GM12892 (cell line): ENCODE measurements at regions not wholly inside any gene's neighbourhood (a gene's known extent, or its start where the extent isn't known, plus 50 kb on each side); places are given as distances from the start of the nearest gene placed in this dataset.

Experiments
- POLR2A ChIP-seq: IDR thresholded peaks from 2 replicates; pipeline ENCODE4 v1.6.1; 2011; ENCODE audit warnings: low read depth, low read length, control low read depth
- POLR2AphosphoS5 ChIP-seq: IDR thresholded peaks from 2 replicates; pipeline ENCODE4 v1.6.1; 2011; ENCODE audit warnings: low read depth, low read length, control low read depth
- TAF1 ChIP-seq: IDR thresholded peaks from 2 replicates; pipeline ENCODE4 v1.6.1; 2011; ENCODE audit warnings: low read depth, mild to moderate bottlenecking, control low read depth, low read length, borderline replicate concordance

- no peak for TF ChIP-seq TAF1
- no peak for TF ChIP-seq POLR2A
- TF ChIP-seq POLR2AphosphoS5 = no peak
These were observed 122.8 kb downstream of the ACTL8 start for GRCh38 chr1:17877896-17878295.
